ENCODE measurements at regions not wholly inside any gene's neighbourhood (a gene's known extent, or its start where the extent isn't known, plus 50 kb on each side); places are given as distances from the start of the nearest gene placed in this dataset.

DNA sequence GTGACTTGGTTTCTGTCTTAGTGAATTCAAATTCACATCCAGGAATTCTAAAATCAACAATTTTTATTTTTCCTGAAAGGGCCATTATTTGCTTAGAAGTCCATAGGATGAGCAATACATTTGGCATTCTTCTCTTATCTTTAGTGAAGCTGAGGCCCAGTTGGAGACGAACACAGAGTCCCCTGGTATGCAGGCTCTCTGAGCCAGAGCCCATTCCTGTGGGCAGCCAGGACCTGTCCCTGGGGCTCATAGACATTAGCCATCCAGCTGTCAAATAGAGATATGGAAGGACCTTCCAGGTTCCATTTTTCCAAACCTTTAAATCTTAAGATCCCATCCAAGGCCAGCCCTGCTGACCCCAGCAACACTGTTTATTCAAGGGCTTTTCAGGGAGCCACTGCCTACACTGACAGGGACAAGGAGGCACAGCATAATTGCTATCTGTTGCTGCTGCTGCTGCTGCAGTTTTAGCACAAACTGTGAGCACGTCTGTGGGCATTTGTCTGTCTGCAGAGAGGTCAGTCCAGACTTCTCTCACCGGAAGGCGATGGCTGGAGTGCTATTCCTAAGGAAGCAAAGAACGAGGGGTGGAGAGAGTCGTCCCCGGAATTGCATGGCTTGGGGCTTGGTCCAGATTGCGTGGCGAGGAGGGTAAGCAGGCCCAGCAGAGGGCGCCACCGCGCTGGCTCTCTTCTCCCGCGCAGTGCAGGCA lies 639.0 kb downstream of the CCDC171 start:
- no peaks in the 10 kb centered on the region for H3K9me3 ChIP-seq (ENCODE audit: low read depth)
- H2AFZ ChIP-seq (replicated peaks), result peak overlapping the region; percentile 86
- peaks cover 8% of the 10 kb centered on the region for H3K27me3 Mint-ChIP-seq (ENCODE audit: insufficient read depth, low read depth)
- H3K9me3 Mint-ChIP-seq, result peaks cover 15% of the 10 kb centered on the region
- no peaks in the 10 kb centered on the region for H3K36me3 ChIP-seq
- H3F3A ChIP-seq (ENCODE audit: low read depth), result no peaks in the 10 kb centered on the region
- peaks cover 2% of the 10 kb centered on the region for H3K36me3 Mint-ChIP-seq
- no peak overlapping the region for H3K27ac ChIP-seq
- H3K27ac Mint-ChIP-seq, result peak overlapping the region; percentile 95
- no peaks in the 10 kb centered on the region for H3K27me3 ChIP-seq
- peaks cover 27% of the 10 kb centered on the region for H3K4me1 Mint-ChIP-seq
- peak overlapping the region; percentile 51 for H3K4me2 ChIP-seq
- H4K20me1 ChIP-seq (ENCODE audit: low read depth), result no peaks in the 10 kb centered on the region
- H3K4me3 Mint-ChIP-seq, result peak overlapping the region; percentile 72
- TF ChIP-seq EZH2 (IDR thresholded peaks at IDR 0.05), result no peak
- TF ChIP-seq, protein P1, sequence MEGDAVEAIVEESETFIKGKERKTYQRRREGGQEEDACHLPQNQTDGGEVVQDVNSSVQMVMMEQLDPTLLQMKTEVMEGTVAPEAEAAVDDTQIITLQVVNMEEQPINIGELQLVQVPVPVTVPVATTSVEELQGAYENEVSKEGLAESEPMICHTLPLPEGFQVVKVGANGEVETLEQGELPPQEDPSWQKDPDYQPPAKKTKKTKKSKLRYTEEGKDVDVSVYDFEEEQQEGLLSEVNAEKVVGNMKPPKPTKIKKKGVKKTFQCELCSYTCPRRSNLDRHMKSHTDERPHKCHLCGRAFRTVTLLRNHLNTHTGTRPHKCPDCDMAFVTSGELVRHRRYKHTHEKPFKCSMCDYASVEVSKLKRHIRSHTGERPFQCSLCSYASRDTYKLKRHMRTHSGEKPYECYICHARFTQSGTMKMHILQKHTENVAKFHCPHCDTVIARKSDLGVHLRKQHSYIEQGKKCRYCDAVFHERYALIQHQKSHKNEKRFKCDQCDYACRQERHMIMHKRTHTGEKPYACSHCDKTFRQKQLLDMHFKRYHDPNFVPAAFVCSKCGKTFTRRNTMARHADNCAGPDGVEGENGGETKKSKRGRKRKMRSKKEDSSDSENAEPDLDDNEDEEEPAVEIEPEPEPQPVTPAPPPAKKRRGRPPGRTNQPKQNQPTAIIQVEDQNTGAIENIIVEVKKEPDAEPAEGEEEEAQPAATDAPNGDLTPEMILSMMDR (IDR thresholded peaks at IDR 0.05), result peak; percentile 80
- TF ChIP-seq EZH2phosphoT487 (IDR thresholded peaks at IDR 0.05), result no peak
- no peak overlapping the region for H3K9ac ChIP-seq
- H3K4me1 ChIP-seq, result peaks cover 10% of the 10 kb centered on the region
- DNase-seq (ENCODE audit: low spot score), result peak; percentile 88
- no peak overlapping the region for H3K4me3 ChIP-seq
- H3K79me2 ChIP-seq (ENCODE audit: low read depth), result no peaks in the 10 kb centered on the region

GRCh38 chr9:16192403-16193017 lies 639.7 kb downstream of the CCDC171 start:
- peaks cover 8% of the 10 kb centered on the region for H3K27me3 Mint-ChIP-seq (ENCODE audit: insufficient read depth, low read depth)
- H3K36me3 Mint-ChIP-seq, result peaks cover 2% of the 10 kb centered on the region
- Histone ChIP-seq H3K9ac (no peak overlapping the region), H4K20me1 (ENCODE audit: low read depth) (no peaks in the 10 kb centered on the region), H3K79me2 (ENCODE audit: low read depth) (no peaks in the 10 kb centered on the region), H3K9me3 (ENCODE audit: low read depth) (no peaks in the 10 kb centered on the region), H3K36me3 (no peaks in the 10 kb centered on the region), H3K4me2 (peak overlapping the region; percentile 51), H3K27ac (no peak overlapping the region), H3F3A (ENCODE audit: low read depth) (no peaks in the 10 kb centered on the region), H2AFZ (replicated peaks) (no peak overlapping the region), H3K27me3 (no peaks in the 10 kb centered on the region), H3K4me3 (no peak overlapping the region), H3K4me1 (peaks cover 10% of the 10 kb centered on the region)
- TF ChIP-seq, protein P1 (IDR thresholded peaks at IDR 0.05), result no peak
- no peak for TF ChIP-seq EZH2 (IDR thresholded peaks at IDR 0.05)
- no peak for TF ChIP-seq EZH2phosphoT487 (IDR thresholded peaks at IDR 0.05)
- peaks cover 15% of the 10 kb centered on the region for H3K9me3 Mint-ChIP-seq
- H3K27ac Mint-ChIP-seq, result peak overlapping the region; percentile 95
- no peak for DNase-seq (ENCODE audit: low spot score)
- no peak overlapping the region for H3K4me3 Mint-ChIP-seq
- H3K4me1 Mint-ChIP-seq, result peaks cover 27% of the 10 kb centered on the region

GRCh38 chr9:16193066-16193465 lies 640.2 kb downstream of the CCDC171 start:
- no peaks in the 10 kb centered on the region for H3K36me3 ChIP-seq
- DNase-seq (ENCODE audit: low spot score), result no peak
- no peak for TF ChIP-seq EZH2phosphoT487 (IDR thresholded peaks at IDR 0.05)
- TF ChIP-seq, protein P1 (IDR thresholded peaks at IDR 0.05), result no peak
- no peak for TF ChIP-seq EZH2 (IDR thresholded peaks at IDR 0.05)
- Mint-ChIP-seq H3K9me3 (peaks cover 15% of the 10 kb centered on the region), H3K4me1 (peaks cover 30% of the 10 kb centered on the region), H3K36me3 (peaks cover 2% of the 10 kb centered on the region), H3K4me3 (no peak overlapping the region), H3K27ac (peak overlapping the region; percentile 46), H3K27me3 (ENCODE audit: insufficient read depth, low read depth) (peaks cover 10% of the 10 kb centered on the region)
- H3F3A ChIP-seq (ENCODE audit: low read depth), result no peaks in the 10 kb centered on the region
- peaks cover 10% of the 10 kb centered on the region for H3K4me1 ChIP-seq
- peak overlapping the region; percentile 2 for H2AFZ ChIP-seq (replicated peaks)
- no peaks in the 10 kb centered on the region for H3K27me3 ChIP-seq
- no peak overlapping the region for H3K4me3 ChIP-seq
- H3K9me3 ChIP-seq (ENCODE audit: low read depth), result no peaks in the 10 kb centered on the region
- no peak overlapping the region for H3K9ac ChIP-seq
- no peak overlapping the region for H3K27ac ChIP-seq
- no peak overlapping the region for H3K4me2 ChIP-seq
- no peaks in the 10 kb centered on the region for H3K79me2 ChIP-seq (ENCODE audit: low read depth)
- no peaks in the 10 kb centered on the region for H4K20me1 ChIP-seq (ENCODE audit: low read depth)
